GM13977 (cell line): ENCODE measurements at regions not wholly inside any gene's neighbourhood (a gene's known extent, or its start where the extent isn't known, plus 50 kb on each side); places are given as distances from the start of the nearest gene placed in this dataset.
"Not testable (repeated sequence)": the region's sequence is repeated elsewhere in the genome, so short reads cannot be mapped to it uniquely, and the experiment has no call there.

ENCODE experiments used
- DNase-seq: peaks from one replicate; pipeline ENCODE4 v3.0.0; 2012; ENCODE audit warnings: low spot score
- CTCF ChIP-seq: IDR thresholded peaks from 2 replicates; pipeline ENCODE4 v1.5.1; 2012; ENCODE audit warnings: mild to moderate bottlenecking, control low read depth; ENCODE audit not compliant: insufficient read depth; ENCODE audit errors: extremely low read depth, missing control alignments
- in situ Hi-C: fragments of 300-500 bp; cut with MboI; formaldehyde crosslinking; loops from one replicate; pipeline ENCODE4 v1.12.0; 2022; ENCODE audit warnings: low sequenced_read_pairs, low pct_unique_long_range_greater_than_20kb, mixed read lengths, inconsistent platforms; ENCODE audit not compliant: unreplicated experiment

DNA sequence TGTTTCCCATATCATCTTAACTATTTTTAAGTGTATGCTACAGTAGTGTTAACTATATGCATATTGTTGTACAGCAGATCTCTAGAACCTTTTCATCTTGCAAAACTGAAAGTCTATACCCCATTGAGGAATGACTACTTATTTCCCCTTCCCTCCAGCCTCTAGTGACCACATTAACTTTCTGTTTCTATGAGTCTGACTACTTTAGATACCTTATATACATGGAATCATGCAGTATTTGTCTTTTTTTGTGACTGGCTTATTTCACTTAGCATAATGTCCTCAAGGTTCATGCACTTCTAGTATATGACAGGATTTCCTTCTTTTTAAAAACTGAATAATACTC lies 96.5 kb upstream of the BTG3 start:
- DNase-seq = peak; percentile 39
- in situ Hi-C loops = no loop called here
- TF ChIP-seq CTCF = no peak

DNA sequence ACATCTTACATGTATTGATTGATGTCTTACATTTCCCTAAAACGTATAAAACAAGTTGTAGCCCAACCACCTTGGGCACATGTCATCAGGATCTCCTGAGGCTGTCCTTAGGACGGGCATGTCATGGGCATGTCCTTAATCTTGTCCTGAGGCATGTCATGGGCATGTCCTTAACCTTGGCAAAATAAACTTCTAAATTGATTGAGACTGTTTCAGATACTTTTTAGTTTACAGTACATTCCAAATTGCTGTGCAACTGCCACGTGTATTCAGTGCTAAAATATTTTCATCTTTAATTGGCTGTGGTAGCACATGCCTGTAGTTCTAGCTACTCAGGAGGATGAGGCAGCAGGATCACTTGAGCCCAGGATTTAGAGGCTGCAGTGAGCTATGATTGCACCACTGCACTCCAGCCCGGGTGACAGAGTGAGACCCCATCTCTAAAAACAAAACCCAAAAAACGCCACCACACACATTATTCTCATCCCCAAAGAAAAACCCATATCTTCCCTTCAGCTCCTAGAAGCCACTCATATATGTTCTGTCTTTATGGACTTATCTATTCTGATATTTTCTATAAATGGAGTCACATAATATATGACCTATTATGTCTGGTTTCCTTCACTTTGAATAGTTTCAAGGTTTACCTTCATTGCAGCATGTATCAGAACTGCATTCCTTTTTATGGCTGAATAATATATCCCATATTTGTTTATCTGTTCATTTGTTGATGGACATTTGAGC lies 96.0 kb upstream of the BTG3 start:
- DNase-seq = no peak
- in situ Hi-C loops = no loop called here
- no peak for TF ChIP-seq CTCF

DNA sequence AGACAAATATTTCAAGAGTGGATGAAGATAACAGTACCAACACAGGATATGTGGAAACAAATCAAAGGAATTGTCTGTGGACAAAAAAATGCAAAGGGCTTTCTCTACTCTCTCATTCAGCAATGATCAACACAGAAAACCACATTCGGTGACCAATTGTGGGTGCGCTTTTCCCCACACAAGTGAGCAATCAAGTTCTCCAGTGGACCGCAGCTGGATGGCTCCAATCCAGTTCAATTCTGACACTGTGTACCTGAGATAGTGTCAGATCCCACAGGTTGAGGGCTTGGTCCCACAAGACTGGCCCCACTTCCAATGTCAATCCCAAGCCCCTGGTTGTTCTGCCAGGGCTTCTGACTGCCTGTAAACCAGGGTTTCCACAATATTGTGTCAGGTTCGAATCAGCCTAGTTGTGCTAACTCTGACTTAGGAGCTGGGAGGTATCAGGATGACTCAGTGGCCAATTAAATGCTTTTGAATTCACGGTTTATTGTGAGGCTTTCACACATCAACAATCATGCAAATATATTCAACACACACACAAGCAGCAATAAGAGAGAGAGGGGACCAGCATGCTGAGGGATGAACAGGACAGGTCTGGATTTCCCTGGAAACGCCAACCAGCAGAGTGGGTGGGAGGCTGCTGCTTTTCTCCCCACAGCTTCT lies 87.0 kb upstream of the BTG3 start:
- TF ChIP-seq CTCF = no peak
- in situ Hi-C loops = loop anchor here (25.0 kb wide), 1 partner anchor 88 kb away; no protein-coding TSS in a partner anchor
- DNase-seq = no peak

- DNase-seq = no peak
- no peak for TF ChIP-seq CTCF
- in situ Hi-C loops = loop anchor here (25.0 kb wide), 1 partner anchor 90 kb away; no protein-coding TSS in a partner anchor
These were observed 84.8 kb upstream of the BTG3 start for GRCh38 chr21:17697473-17697872.

- in situ Hi-C loops = loop anchor here (25.0 kb wide), 1 partner anchor 93 kb away; no protein-coding TSS in a partner anchor
- DNase-seq = not testable (repeated sequence)
These were observed 81.7 kb upstream of the BTG3 start for GRCh38 chr21:17694416-17694815.

DNA sequence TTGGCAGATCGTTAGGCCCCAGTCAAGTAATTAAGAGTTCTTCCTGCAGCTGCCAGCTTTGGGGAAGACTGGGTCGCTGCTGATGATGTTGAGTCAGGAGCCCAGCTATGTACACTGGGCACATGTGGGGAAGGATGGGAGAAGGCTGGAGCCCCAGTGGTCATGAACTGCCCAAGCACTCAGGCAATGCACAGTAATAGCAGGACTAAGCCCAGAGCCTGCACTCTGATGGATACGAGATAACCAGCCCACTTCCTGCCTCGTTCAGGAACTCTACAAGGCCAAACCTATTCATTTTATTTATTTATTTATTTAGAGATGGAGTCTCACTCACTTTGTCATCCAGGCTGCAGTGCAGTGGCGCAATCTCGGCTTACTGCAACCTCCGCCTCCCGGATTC lies 81.1 kb upstream of the BTG3 start:
- TF ChIP-seq CTCF = no peak
- in situ Hi-C loops = loop anchor here (25.0 kb wide), 1 partner anchor 94 kb away; no protein-coding TSS in a partner anchor
- no peak for DNase-seq

- no peak for TF ChIP-seq CTCF
- no peak for DNase-seq
- in situ Hi-C loops = loop anchor here (25.0 kb wide), 1 partner anchor 97 kb away; no protein-coding TSS in a partner anchor
These were observed 77.4 kb upstream of the BTG3 start for GRCh38 chr21:17690078-17690494.
